Calu3 (cell line): ENCODE measurements at regions not wholly inside any gene's neighbourhood (a gene's known extent, or its start where the extent isn't known, plus 50 kb on each side); places are given as distances from the start of the nearest gene placed in this dataset.
"Not testable (repeated sequence)": the region's sequence is repeated elsewhere in the genome, so short reads cannot be mapped to it uniquely, and the experiment has no call there.

ENCODE experiments used
- BruUV-seq: library from RNA; stranded (reverse); fragments of 400-500 nt; replicated peaks from 2 replicates; lab custom pipeline; 2021; lab: Mats Ljungman, UMichigan
- CTCF ChIA-PET: fragments of 300-600 bp; sonication (Branson Sonifier 250); formaldehyde crosslinking; loops from one replicate; lab custom pipeline; 2022; ENCODE audit warnings: antibody characterized with exemption; lab: Charles Lee
- DNase-seq: peaks from one replicate; pipeline ENCODE4 v3.0.0; 2022
- H3K27ac Mint-ChIP-seq: one replicate; pipeline ENCODE4 v1.8.0; 2022; ENCODE audit warnings: mixed read lengths; ENCODE audit not compliant: unreplicated experiment
- H3K27me3 Mint-ChIP-seq: one replicate; pipeline ENCODE4 v1.8.0; 2022; ENCODE audit warnings: mixed read lengths; ENCODE audit not compliant: unreplicated experiment
- H3K36me3 Mint-ChIP-seq: one replicate; pipeline ENCODE4 v1.8.0; 2022; ENCODE audit warnings: mild to moderate bottlenecking, moderate library complexity, mixed read lengths; ENCODE audit not compliant: insufficient read depth, unreplicated experiment
- H3K4me1 Mint-ChIP-seq: one replicate; pipeline ENCODE4 v1.8.0; 2022; ENCODE audit warnings: mild to moderate bottlenecking, low read depth, mixed read lengths; ENCODE audit not compliant: unreplicated experiment
- H3K4me3 Mint-ChIP-seq: one replicate; pipeline ENCODE4 v1.8.0; 2022; ENCODE audit warnings: mild to moderate bottlenecking, low read depth, moderate library complexity, mixed read lengths; ENCODE audit not compliant: unreplicated experiment
- H3K9me3 Mint-ChIP-seq: one replicate; pipeline ENCODE4 v1.8.0; 2022; ENCODE audit warnings: low read depth, mixed read lengths; ENCODE audit not compliant: unreplicated experiment
- intact Hi-C: fragments of 100-400 bp; cut with micrococcal nuclease; formaldehyde crosslinking; loops from one replicate; pipeline ENCODE4 v1.10.0; 2022; ENCODE audit not compliant: unreplicated experiment
- TF ChIP-seq, protein P1 (sequence below): fragments of 200-600 bp; IDR thresholded peaks from one replicate; pipeline ENCODE4 v1.8.0; 2022; ENCODE audit warnings: antibody characterized with exemption; ENCODE audit not compliant: unreplicated experiment

DNA sequence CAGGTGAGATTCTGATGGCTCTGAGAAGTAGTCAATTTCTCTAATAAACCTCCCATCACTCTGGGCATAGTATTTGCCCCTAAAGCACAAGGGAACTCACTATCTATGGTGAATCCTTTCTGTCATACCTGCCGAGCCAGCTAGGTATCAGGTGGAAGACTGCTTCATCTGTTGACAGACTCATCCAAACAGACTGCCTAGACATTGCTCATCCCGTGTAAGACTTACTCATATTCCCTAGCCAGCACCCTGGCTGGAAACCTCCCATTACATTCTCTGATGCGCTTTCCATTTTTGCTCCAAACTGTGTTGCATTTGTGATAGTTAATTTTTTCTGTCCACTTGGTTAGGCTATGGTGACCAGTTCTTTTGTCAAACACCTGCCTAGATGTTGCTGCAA, 595.9 kb downstream of the DNAH5 start:
- TF ChIP-seq, protein P1, sequence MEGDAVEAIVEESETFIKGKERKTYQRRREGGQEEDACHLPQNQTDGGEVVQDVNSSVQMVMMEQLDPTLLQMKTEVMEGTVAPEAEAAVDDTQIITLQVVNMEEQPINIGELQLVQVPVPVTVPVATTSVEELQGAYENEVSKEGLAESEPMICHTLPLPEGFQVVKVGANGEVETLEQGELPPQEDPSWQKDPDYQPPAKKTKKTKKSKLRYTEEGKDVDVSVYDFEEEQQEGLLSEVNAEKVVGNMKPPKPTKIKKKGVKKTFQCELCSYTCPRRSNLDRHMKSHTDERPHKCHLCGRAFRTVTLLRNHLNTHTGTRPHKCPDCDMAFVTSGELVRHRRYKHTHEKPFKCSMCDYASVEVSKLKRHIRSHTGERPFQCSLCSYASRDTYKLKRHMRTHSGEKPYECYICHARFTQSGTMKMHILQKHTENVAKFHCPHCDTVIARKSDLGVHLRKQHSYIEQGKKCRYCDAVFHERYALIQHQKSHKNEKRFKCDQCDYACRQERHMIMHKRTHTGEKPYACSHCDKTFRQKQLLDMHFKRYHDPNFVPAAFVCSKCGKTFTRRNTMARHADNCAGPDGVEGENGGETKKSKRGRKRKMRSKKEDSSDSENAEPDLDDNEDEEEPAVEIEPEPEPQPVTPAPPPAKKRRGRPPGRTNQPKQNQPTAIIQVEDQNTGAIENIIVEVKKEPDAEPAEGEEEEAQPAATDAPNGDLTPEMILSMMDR = no peak
- Mint-ChIP-seq H3K27ac (no peak overlapping the region), H3K27me3 (no peaks in the 10 kb centered on the region), H3K9me3 (peaks cover 4% of the 10 kb centered on the region), H3K36me3 (no peaks in the 10 kb centered on the region), H3K4me3 (no peak overlapping the region), H3K4me1 (no peaks in the 10 kb centered on the region)
- intact Hi-C loops = no loop called here
- BruUV-seq = no TSS peak
- CTCF ChIA-PET = no interaction called here
- no peak for DNase-seq

DNA sequence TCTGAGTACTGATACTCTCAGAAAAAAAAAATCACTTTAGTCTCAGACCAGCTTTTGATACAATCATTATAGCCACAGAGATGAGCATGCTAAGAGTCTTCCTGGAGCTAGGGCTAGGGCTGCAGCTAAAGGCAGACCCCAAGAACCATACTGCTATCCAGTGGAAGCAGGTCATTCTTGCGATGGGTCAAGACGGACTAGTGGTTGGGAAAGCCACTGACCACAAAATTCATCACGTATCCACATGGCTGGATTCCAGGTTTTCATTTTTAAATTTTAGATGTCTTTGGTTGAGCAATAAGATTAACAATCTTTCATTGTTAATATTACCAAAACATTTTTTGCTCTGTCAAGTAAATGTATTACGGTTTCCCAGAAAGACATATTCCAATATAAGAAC, 598.1 kb downstream of the DNAH5 start:
- BruUV-seq = no TSS peak
- TF ChIP-seq, protein P1 = no peak
- intact Hi-C loops = no loop called here
- Mint-ChIP-seq H3K36me3 (no peaks in the 10 kb centered on the region), H3K27ac (no peak overlapping the region), H3K9me3 (peaks cover 7% of the 10 kb centered on the region), H3K4me3 (no peak overlapping the region), H3K27me3 (no peaks in the 10 kb centered on the region), H3K4me1 (no peaks in the 10 kb centered on the region)
- CTCF ChIA-PET = interaction anchor here (0.7 kb wide), 1 partner anchor 550 kb away, joined by 6 read pairs; no protein-coding TSS in a partner anchor
- DNase-seq = no peak

DNA sequence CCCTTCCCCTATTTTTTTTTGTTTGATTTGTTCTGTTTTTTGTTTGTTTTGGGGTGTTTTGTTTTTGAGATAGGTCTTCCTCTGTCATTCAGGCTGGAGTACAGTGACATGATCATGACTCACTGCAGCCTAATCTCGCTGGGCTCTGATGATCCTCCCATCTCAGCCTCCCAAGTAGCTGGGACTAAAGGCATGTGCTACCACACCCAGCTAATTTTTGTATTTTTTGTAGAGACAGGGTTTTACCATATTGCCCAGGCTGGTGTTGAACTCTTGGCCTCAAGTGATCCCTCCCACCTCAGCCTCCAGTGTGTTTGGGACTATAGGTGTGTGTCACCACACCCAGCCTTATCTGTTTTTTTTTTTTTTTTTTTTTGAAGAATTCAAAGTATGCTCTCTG, 605.4 kb downstream of the DNAH5 start:
- no peaks in the 10 kb centered on the region for H3K27me3 Mint-ChIP-seq
- intact Hi-C loops = no loop called here
- no TSS peak for BruUV-seq
- TF ChIP-seq, protein P1 = no peak
- no peak overlapping the region for H3K4me3 Mint-ChIP-seq
- H3K36me3 Mint-ChIP-seq = no peaks in the 10 kb centered on the region
- CTCF ChIA-PET = no interaction called here
- no peaks in the 10 kb centered on the region for H3K4me1 Mint-ChIP-seq
- H3K9me3 Mint-ChIP-seq = peaks cover 8% of the 10 kb centered on the region
- no peak for DNase-seq
- no peak overlapping the region for H3K27ac Mint-ChIP-seq

DNA sequence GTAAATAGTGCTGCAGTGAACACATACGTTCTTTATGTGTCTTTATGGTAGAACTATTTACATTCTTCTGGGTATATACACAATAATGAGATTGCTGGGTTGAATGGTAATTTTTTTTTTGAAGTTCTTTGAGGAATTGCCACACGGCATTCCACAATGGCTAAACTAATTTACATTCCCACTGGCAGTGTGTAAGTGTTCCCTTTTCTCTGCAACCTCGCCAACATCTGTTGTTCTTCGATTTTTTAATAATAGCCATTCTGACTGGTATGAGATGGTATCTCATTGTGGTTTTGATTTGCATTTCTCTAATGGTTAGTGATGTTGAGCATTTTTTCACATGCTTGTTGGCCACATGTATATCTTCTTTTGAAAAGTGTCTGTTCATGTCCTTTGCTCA, 609.5 kb downstream of the DNAH5 start:
- H3K9me3 Mint-ChIP-seq, CTCF ChIA-PET, H3K27ac Mint-ChIP-seq, intact Hi-C loops, H3K4me1 Mint-ChIP-seq, DNase-seq, H3K27me3 Mint-ChIP-seq, BruUV-seq, H3K36me3 Mint-ChIP-seq, H3K4me3 Mint-ChIP-seq: not testable (repeated sequence)

DNA sequence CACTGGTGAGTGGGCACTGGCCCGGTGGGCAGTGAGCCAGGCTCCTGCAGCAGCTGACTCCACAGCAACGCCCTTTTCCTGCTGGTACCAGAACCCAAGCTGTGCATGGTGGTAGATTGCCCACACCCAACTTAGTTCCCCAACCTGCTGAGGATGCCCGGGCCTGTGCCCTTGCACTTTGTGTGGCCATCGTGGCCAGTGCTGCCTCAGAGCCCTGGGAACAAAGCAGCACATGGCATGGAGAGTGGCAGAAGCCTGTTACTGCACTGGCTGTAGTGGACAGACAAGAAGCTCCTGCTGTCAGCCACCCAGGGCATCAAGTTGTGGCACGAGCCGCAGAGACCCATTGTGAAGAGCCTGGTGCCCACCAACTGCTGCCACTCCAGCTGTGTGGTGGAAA, 612.9 kb downstream of the DNAH5 start:
- Mint-ChIP-seq H3K27me3 (no peaks in the 10 kb centered on the region), H3K4me3 (no peak overlapping the region), H3K27ac (no peak overlapping the region), H3K9me3 (peaks cover 7% of the 10 kb centered on the region), H3K4me1 (no peaks in the 10 kb centered on the region), H3K36me3 (no peaks in the 10 kb centered on the region)
- TF ChIP-seq, protein P1 = no peak
- intact Hi-C loops = no loop called here
- no TSS peak for BruUV-seq
- no peak for DNase-seq
- CTCF ChIA-PET = no interaction called here
